Stomach (tissue), 8 donors: ENCODE measurements at regions not wholly inside any gene's neighbourhood (a gene's known extent, or its start where the extent isn't known, plus 50 kb on each side); places are given as distances from the start of the nearest gene placed in this dataset.
A peak's percentile ranks its signal among the peaks of the same experiment; 100 is the strongest.

Experiments
- DNase-seq, 2 donors: peaks; one replicate each; pipeline versions ENCODE4 v3.0.0 to v3.0.0-alpha.2; 2013 to 2019
- H3K27ac ChIP-seq, 5 donors: fragments of 200-600 bp in 4 of 5; sonication (generic) in 4 of 5; one replicate each; pipeline ENCODE4 v1.5.1; 2013 to 2019; ENCODE audit warnings: mild to moderate bottlenecking in 1 of 5, moderate library complexity in 1 of 5
- H3K27me3 ChIP-seq, 3 donors: fragments of 200-600 bp; sonication (generic); one replicate each; pipeline ENCODE4 v1.5.1; 2017 to 2019; ENCODE audit warnings: mixed run types in 1 of 3
- H3K36me3 ChIP-seq, 4 donors: fragments of 200-600 bp; sonication (generic); 1 replicate in 3 of 4; 2 replicates in 1 of 4; pipeline ENCODE4 v1.5.1; 2016 to 2019
- H3K4me1 ChIP-seq, 4 donors: fragments of 200-600 bp; sonication (generic); one replicate each; pipeline ENCODE4 v1.5.1; 2016 to 2019
- H3K4me3 ChIP-seq, 4 donors: fragments of 200-600 bp; sonication (generic) in 3 of 4; one replicate each; pipeline ENCODE4 v1.5.1; 2016 to 2019; ENCODE audit warnings: mild to moderate bottlenecking in 1 of 4
- H3K9me3 ChIP-seq, 4 donors: fragments of 200-600 bp; sonication (generic); one replicate each; pipeline ENCODE4 v1.5.1; 2016 to 2019
- CTCF ChIP-seq, 7 experiments: fragments of 450-650 bp in 4 of 7; fragments of 200-600 bp in 3 of 7; sonication (generic) in 3 of 7; IDR thresholded peaks; one replicate each; pipeline ENCODE4 v1.5.1; 2016 to 2019; ENCODE audit warnings: antibody characterized with exemption in 7 of 7, control low read depth in 2 of 7, mild to moderate bottlenecking in 1 of 7
- EP300 ChIP-seq: sonication (generic); formaldehyde crosslinking; IDR thresholded peaks from one replicate; pipeline ENCODE4 v1.6.1; 2017; ENCODE audit warnings: antibody characterized with exemption
- POLR2A ChIP-seq, 4 donors: fragments of 450-650 bp; IDR thresholded peaks; one replicate each; pipeline ENCODE4 v1.6.1; 2016; ENCODE audit warnings: antibody characterized with exemption in 4 of 4, control low read depth in 2 of 4, mild to moderate bottlenecking in 1 of 4, moderate library complexity in 1 of 4
- POLR2AphosphoS5 ChIP-seq, 3 donors: sonication (generic); formaldehyde crosslinking; IDR thresholded peaks; one replicate each; pipeline ENCODE4 v1.6.1; 2016; ENCODE audit warnings: antibody characterized with exemption in 3 of 3
- WGBS, 5 donors: extraction: QIAGEN DNeasy Blood & Tissue Kit in 3 of 5; methylation state at CpG; one replicate each; pipeline versions ENCODE4 v1.1.5 to v1.1.7; 2013 to 2018; 5-methylcytosine and 5-hydroxymethylcytosine counted together
- intact Hi-C: fragments of 100-400 bp; cut with DNase I; formaldehyde crosslinking; loops from one replicate; pipeline ENCODE4 v1.15.1; 2023; ENCODE audit warnings: low total_unique reads
- donor health status: healthy with polysubstance abuse.
- donor health status: Bipolar disorder and iron deficiency.
- donor health status: healthy.

DNA sequence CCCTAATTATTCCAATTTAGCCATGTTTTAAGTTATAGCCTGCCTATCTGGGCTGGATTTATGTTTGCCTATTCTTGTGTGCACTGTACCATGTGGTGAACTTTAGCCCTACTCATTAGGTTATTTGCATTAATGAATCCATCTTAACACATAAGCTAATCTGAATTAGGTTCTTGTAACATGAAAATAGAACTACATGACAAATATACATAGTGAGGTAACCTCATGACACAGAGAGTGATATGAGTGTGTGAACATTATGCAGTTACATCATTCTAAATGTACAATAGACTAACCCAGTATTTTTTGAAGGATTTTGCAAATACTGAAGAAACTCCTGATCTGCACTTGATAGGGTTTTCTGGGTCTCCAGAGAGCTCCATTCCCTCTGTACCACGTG is 733.7 kb upstream of the CITED2 start:
- H3K9me3 ChIP-seq = no peaks in the 10 kb centered on the region
- no peaks in the 10 kb centered on the region for H3K4me1 ChIP-seq
- H3K27me3 ChIP-seq = no peaks in the 10 kb centered on the region
- DNase-seq = peak in 1 of 2 donors; percentile 30
- no peaks in the 10 kb centered on the region for H3K36me3 ChIP-seq
- intact Hi-C loops = no loop called here
- TF ChIP-seq POLR2AphosphoS5 (IDR thresholded peaks at IDR 0.05) (no peak), POLR2A (IDR thresholded peaks at IDR 0.05) (no peak), EP300 (no peak), CTCF (IDR thresholded peaks at IDR 0.05) (no peak)
- WGBS, 5 donors = 63 to 72% (median 69%) methylated on average over 1 of the region's 1 CpG
- H3K27ac ChIP-seq = no peak overlapping the region
- H3K4me3 ChIP-seq = no peak overlapping the region

- DNase-seq = no peak
- Histone ChIP-seq H3K36me3 (no peaks in the 10 kb centered on the region), H3K4me3 (no peak overlapping the region), H3K9me3 (no peaks in the 10 kb centered on the region), H3K27me3 (no peaks in the 10 kb centered on the region), H3K4me1 (no peaks in the 10 kb centered on the region), H3K27ac (no peak overlapping the region)
- intact Hi-C loops = no loop called here
- no peak for TF ChIP-seq POLR2A (IDR thresholded peaks at IDR 0.05)
- no peak for TF ChIP-seq CTCF (IDR thresholded peaks at IDR 0.05)
- TF ChIP-seq POLR2AphosphoS5 (IDR thresholded peaks at IDR 0.05) = no peak
These were observed 732.8 kb upstream of the CITED2 start for GRCh38 chr6:140107216-140107615.

DNA sequence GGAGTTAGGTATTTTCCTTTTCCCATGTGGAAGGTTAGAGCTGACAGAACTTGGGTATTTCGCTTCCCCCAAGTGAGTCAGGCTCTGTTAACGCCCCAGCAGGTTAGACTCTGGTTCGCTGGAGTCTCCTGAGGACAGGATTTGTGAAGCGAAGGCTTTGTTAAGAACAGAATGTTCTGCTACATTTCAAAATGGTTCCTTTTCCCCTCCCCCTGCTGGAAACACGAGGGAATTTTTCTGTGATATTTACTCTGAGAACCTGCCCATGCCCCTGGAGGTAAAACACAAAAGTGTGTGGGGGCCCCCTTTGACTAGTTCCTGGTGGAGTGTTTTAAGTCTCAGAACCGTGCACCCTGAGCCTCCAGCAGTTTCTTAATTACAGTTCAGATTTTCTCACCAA is 731.4 kb upstream of the CITED2 start:
- Histone ChIP-seq H3K27ac (no peak overlapping the region), H3K27me3 (no peaks in the 10 kb centered on the region), H3K9me3 (no peaks in the 10 kb centered on the region), H3K36me3 (no peaks in the 10 kb centered on the region), H3K4me1 (no peaks in the 10 kb centered on the region), H3K4me3 (no peak overlapping the region)
- no peak for TF ChIP-seq EP300
- no peak for TF ChIP-seq POLR2A (IDR thresholded peaks at IDR 0.05)
- peak in 2 of 7 experiments; percentile 17 to 21 for TF ChIP-seq CTCF (IDR thresholded peaks at IDR 0.05)
- no peak for TF ChIP-seq POLR2AphosphoS5 (IDR thresholded peaks at IDR 0.05)
- intact Hi-C loops = no loop called here
- WGBS, 5 donors = 69 to 79% (median 75%) methylated on average over 6 of the region's 6 CpGs
- peak in 1 of 2 donors; percentile 13 for DNase-seq

GRCh38 chr6:140105241-140105640 is 730.8 kb upstream of the CITED2 start:
- DNase-seq = no peak
- no peak overlapping the region for H3K4me3 ChIP-seq
- intact Hi-C loops = no loop called here
- H3K36me3 ChIP-seq = no peaks in the 10 kb centered on the region
- H3K9me3 ChIP-seq = no peaks in the 10 kb centered on the region
- H3K4me1 ChIP-seq = no peaks in the 10 kb centered on the region
- no peaks in the 10 kb centered on the region for H3K27me3 ChIP-seq
- no peak overlapping the region for H3K27ac ChIP-seq
- TF ChIP-seq CTCF (IDR thresholded peaks at IDR 0.05) = no peak
- TF ChIP-seq POLR2A (IDR thresholded peaks at IDR 0.05) = no peak
- no peak for TF ChIP-seq POLR2AphosphoS5 (IDR thresholded peaks at IDR 0.05)
- no peak for TF ChIP-seq EP300
- WGBS, 5 donors = 56 to 81% (median 78%) methylated on average over 3 of the region's 3 CpGs

- Histone ChIP-seq H3K36me3 (no peaks in the 10 kb centered on the region), H3K27me3 (no peaks in the 10 kb centered on the region), H3K4me3 (no peak overlapping the region), H3K27ac (no peak overlapping the region), H3K4me1 (no peaks in the 10 kb centered on the region), H3K9me3 (no peaks in the 10 kb centered on the region)
- intact Hi-C loops = no loop called here
- TF ChIP-seq POLR2AphosphoS5 (IDR thresholded peaks at IDR 0.05) (no peak), POLR2A (IDR thresholded peaks at IDR 0.05) (no peak), CTCF (IDR thresholded peaks at IDR 0.05) (no peak), EP300 (no peak)
- DNase-seq = no peak
These were observed 727.4 kb upstream of the CITED2 start for GRCh38 chr6:140101818-140102217.
